Heart right ventricle (tissue), 16 donors: ENCODE measurements at regions not wholly inside any gene's neighbourhood (a gene's known extent, or its start where the extent isn't known, plus 50 kb on each side); places are given as distances from the start of the nearest gene placed in this dataset.

Experiments
- ATAC-seq, 8 donors: fragments of 200-7000 bp; cut with Tn5 transposase; one replicate each; pipeline ENCODE4 v1.9.1; 2020; ENCODE audit warnings: mild to moderate bottlenecking in 8 of 8, moderate library complexity in 8 of 8, moderate number of reproducible peaks in 1 of 8
- DNase-seq, 2 donors: peaks; one replicate each; pipeline ENCODE4 v3.0.0-alpha.2; 2020
- H3K27ac ChIP-seq, 10 donors: fragments of 200-600 bp; sonication (generic) in 2 of 10; one replicate each; pipeline versions ENCODE4 v1.5.0 to v1.8.0; 2020 to 2022; ENCODE audit warnings: mild to moderate bottlenecking in 3 of 10
- H3K27me3 ChIP-seq, 7 donors: fragments of 200-600 bp; one replicate each; pipeline ENCODE4 v1.8.0; 2021 to 2022; ENCODE audit warnings: mild to moderate bottlenecking in 2 of 7
- H3K36me3 ChIP-seq, 9 donors: fragments of 200-600 bp; sonication (generic) in 1 of 9; one replicate each; pipeline versions ENCODE4 v1.5.0 to v1.8.0; 2020 to 2022; ENCODE audit warnings: mild to moderate bottlenecking in 2 of 9
- H3K4me1 ChIP-seq, 9 donors: fragments of 200-600 bp; sonication (generic) in 1 of 9; one replicate each; pipeline versions ENCODE4 v1.5.0 to v1.8.0; 2020 to 2022; ENCODE audit warnings: mild to moderate bottlenecking in 4 of 9
- H3K4me3 ChIP-seq, 10 donors: fragments of 200-600 bp; sonication (generic) in 2 of 10; one replicate each; pipeline versions ENCODE4 v1.5.0 to v1.8.0; 2020 to 2022; ENCODE audit warnings: mild to moderate bottlenecking in 7 of 10, moderate library complexity in 2 of 10
- H3K9me3 ChIP-seq, 11 donors: fragments of 200-600 bp in 10 of 11; sonication (generic) in 2 of 11; one replicate each; pipeline versions ENCODE4 v1.5.0 to v1.8.0; 2013 to 2022; ENCODE audit warnings: mild to moderate bottlenecking in 2 of 11, control low read depth in 1 of 11, moderate library complexity in 1 of 11
- WGBS, 2 donors: extraction: QIAGEN DNeasy Blood & Tissue Kit; methylation state at CpG; one replicate each; pipeline ENCODE4 v1.1.7; 2013; ENCODE audit warnings: inconsistent platforms in 1 of 2; 5-methylcytosine and 5-hydroxymethylcytosine counted together
- intact Hi-C, 10 donors: fragments of 100-400 bp; cut with DNase I; formaldehyde crosslinking; loops; one replicate each; pipeline versions ENCODE4 v1.11.1 to v1.14.2; 2022
- TF ChIP-seq, protein P1 (sequence below), 9 donors: fragments of 200-600 bp; sonication (generic) in 2 of 9; IDR thresholded peaks; one replicate each; pipeline versions ENCODE4 v1.5.0 to v1.8.0; 2021 to 2022; ENCODE audit warnings: antibody characterized with exemption in 9 of 9, mild to moderate bottlenecking in 5 of 9, moderate library complexity in 1 of 9
- donor health status: Arrhythmogenic right ventricular cardiomyopathy.
- donor health status: ischemic (EF 13 %, LVEDD 7.1; RV severe dilation, severe dysfunction).
- donor health status: healthy with polysubstance abuse.
- donor health status: DM: no; HTN: yes; CAD: no.
- donor health status: DM: no; HTN: no; CAD: no.
- donor health status: ischemic (EF 25% LVEDD 6.9; RV normal size, moderate dysfunction).
- donor health status: ischemic (EF 25% LVEDD 5.7; RV mildly dilated, moderate dysfunction).
- donor health status: healthy.
- donor health status: DM: yes; HTN: yes; CAD: no.
- donor health status: Ischemic cardiomyopathy.
- donor health status: ischemic (EF 35%, LVEDD 5.7; RV mildly dilated, moderate dysfunction).
- donor health status: nonischemic (EF 11% LVEDD 7.7; RV severe dilation, severe dysfunction).
- donor health status: DM: yes; HTN: yes; CAD: no.
- donor health status: PGD.
- donor health status: ischemic (EF 29% LVEDD 5.4; RV normal size, mild dysfunction).
- donor health status: nonischemic (EF 23%, LVEDD 6.1; RV moderate dilation, normal function).

DNA sequence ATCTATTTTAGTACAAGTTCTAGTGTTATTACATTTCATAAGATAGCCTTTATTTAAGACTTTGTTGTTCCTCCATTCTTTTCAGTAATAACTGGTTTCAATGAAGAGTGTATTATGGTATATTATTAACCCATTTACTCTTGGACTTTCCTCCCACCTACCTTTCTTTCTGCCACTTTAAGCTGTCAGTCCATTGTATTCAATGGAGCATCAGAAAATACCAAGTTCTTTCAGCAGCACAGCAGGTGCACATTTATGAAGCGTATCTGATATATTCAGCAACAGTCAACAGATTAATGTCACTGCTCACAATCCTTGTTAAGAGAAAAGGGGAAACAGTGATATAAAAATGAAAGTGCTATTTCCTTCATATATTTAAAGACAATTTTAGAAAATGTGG is 660.9 kb downstream of the C12orf50 start:
- WGBS, 2 donors = 85 to 95% methylated on average over 1 of the region's 1 CpG
- intact Hi-C loops = no loop called here

DNA sequence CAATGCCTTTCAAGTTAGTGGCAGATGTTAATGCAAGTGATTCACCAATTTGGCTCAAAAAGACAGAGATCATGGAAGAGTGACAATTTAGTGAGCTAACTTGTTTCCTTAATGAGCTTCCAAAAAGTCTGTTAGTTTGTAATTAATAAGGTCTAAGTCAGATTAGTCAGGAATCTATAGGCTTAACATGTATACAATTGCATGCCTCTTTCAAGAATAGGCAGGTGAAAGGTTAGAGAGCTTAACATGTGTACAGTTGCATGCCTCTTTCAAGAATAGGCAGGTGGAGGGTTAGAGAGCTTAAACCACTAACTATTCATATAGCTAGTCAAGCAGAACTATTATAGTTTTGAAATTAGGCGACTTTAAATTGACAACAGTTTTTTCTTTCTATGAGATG is 663.8 kb downstream of the C12orf50 start:
- TF ChIP-seq, protein P1, sequence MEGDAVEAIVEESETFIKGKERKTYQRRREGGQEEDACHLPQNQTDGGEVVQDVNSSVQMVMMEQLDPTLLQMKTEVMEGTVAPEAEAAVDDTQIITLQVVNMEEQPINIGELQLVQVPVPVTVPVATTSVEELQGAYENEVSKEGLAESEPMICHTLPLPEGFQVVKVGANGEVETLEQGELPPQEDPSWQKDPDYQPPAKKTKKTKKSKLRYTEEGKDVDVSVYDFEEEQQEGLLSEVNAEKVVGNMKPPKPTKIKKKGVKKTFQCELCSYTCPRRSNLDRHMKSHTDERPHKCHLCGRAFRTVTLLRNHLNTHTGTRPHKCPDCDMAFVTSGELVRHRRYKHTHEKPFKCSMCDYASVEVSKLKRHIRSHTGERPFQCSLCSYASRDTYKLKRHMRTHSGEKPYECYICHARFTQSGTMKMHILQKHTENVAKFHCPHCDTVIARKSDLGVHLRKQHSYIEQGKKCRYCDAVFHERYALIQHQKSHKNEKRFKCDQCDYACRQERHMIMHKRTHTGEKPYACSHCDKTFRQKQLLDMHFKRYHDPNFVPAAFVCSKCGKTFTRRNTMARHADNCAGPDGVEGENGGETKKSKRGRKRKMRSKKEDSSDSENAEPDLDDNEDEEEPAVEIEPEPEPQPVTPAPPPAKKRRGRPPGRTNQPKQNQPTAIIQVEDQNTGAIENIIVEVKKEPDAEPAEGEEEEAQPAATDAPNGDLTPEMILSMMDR (IDR thresholded peaks at IDR 0.05) = no peak
- Histone ChIP-seq H3K27ac (no peak overlapping the region), H3K36me3 (no peaks in the 10 kb centered on the region), H3K4me3 (no peak overlapping the region), H3K27me3 (no peaks in the 10 kb centered on the region), H3K9me3 (peaks cover 0 to 20% (median 0%) of the 10 kb centered on the region in 11 donors), H3K4me1 (no peaks in the 10 kb centered on the region)
- intact Hi-C loops = no loop called here
- ATAC-seq (no peak), DNase-seq (no peak)
- WGBS, 2 donors = 93 to 97% methylated on average over 1 of the region's 1 CpG

More for the DNA sequence above, 660.9 kb downstream of the C12orf50 start:
- Histone ChIP-seq H3K27me3 (no peaks in the 10 kb centered on the region), H3K27ac (no peak overlapping the region), H3K4me3 (no peak overlapping the region), H3K36me3 (no peaks in the 10 kb centered on the region), H3K9me3 (peaks cover 0 to 8% (median 0%) of the 10 kb centered on the region in 11 donors), H3K4me1 (no peaks in the 10 kb centered on the region)
- DNase-seq = no peak
- TF ChIP-seq, protein P1 (IDR thresholded peaks at IDR 0.05) = no peak
- ATAC-seq = no peak

DNA sequence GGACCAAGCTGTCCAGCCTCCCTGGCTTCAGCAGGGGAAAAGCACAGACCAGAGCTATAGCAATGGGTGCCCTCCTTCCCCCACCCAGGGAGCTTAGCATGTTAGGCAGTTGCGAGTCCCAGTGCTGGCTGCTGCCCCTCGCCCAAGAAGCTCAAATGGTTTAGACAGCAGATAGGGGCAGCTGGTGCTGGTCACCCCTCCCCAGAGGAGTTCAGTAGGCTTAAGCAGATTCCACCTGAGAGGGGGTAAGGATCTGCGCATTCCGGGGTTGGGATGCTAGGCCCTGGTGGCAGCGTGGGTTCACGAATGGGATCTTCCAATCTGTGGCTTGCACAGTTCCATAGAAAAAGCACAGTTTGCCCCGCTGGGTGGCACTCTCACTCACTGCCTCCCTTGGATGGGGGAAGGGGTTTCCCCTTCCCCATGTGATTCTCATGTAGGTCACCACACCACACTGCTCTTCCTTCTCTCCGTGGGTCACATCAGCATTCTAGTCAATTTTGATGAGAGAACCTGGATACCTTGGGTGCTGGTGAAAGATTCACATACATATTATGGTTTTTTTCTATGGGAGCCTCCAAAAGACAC is 665.6 kb downstream of the C12orf50 start:
- 90 to 93% methylated on average over 8 of the region's 8 CpGs for WGBS, 2 donors

DNA sequence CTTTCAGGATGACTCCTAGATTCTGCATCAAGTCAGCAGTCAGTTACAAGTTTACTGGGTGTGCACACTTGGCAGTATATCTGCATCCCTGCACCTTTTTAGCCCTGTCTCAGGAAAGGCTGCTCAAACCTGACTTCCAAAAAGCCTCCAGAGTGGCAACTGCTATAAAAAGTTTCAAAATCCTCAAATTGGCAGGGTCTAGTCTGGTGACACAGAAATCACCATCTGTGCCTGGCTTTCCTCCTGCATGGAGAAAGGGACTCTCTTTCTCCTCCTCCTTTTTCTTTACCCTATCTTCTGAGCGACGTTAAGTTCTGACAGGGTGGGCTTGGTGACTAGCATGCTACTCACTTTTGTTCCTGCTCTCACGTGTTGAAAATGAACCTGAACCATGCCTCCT is 679.5 kb downstream of the C12orf50 start:
- Histone ChIP-seq H3K4me1 (no peaks in the 10 kb centered on the region), H3K9me3 (peaks cover 0 to 9% (median 0%) of the 10 kb centered on the region in 11 donors), H3K36me3 (no peaks in the 10 kb centered on the region), H3K4me3 (no peak overlapping the region), H3K27ac (no peak overlapping the region), H3K27me3 (no peaks in the 10 kb centered on the region)
- intact Hi-C loops = no loop called here
- TF ChIP-seq, protein P1 (IDR thresholded peaks at IDR 0.05) = no peak
- ATAC-seq (no peak), DNase-seq (no peak)
- 83 to 84% methylated on average over 3 of the region's 3 CpGs for WGBS, 2 donors

More for the DNA sequence above, 665.6 kb downstream of the C12orf50 start:
- Histone ChIP-seq H3K27me3 (no peaks in the 10 kb centered on the region), H3K4me1 (no peaks in the 10 kb centered on the region), H3K27ac (no peak overlapping the region), H3K9me3 (peaks cover 0 to 35% (median 10%) of the 10 kb centered on the region in 11 donors), H3K4me3 (no peak overlapping the region), H3K36me3 (no peaks in the 10 kb centered on the region)
- no peak for DNase-seq
- no peak for ATAC-seq
- TF ChIP-seq, protein P1 (IDR thresholded peaks at IDR 0.05) = no peak
- intact Hi-C loops = no loop called here
